ENCODE measurements at regions not wholly inside any gene's neighbourhood (a gene's known extent, or its start where the extent isn't known, plus 50 kb on each side); places are given as distances from the start of the nearest gene placed in this dataset.

GRCh38 chr10:78361031-78361430, 327.4 kb downstream of the RPS24 start:
- H3K27ac ChIP-seq (ENCODE audit: low read length), result no peak overlapping the region
- Mint-ChIP-seq H3K36me3 (no peaks in the 10 kb centered on the region), H3K27me3 (no peaks in the 10 kb centered on the region), H3K27ac (no peak overlapping the region), H3K4me3 (peak overlapping the region in 1 of 3 donors; percentile 66), H3K9me3 (no peaks in the 10 kb centered on the region), H3K4me1 (peaks cover 11 to 23% (median 20%) of the 10 kb centered on the region in 3 donors)
- no peaks in the 10 kb centered on the region for H3K9me3 ChIP-seq
- H3K36me3 ChIP-seq (ENCODE audit: control insufficient read depth in 2 of 2, extremely low read depth in 1 of 2, insufficient read depth in 1 of 2, low read length in 1 of 2), result no peaks in the 10 kb centered on the region
- 80% methylated on average over 1 of the region's 3 CpGs for WGBS (ENCODE audit: insufficient coverage)
- no peak overlapping the region for H3K4me3 ChIP-seq (ENCODE audit: control insufficient read depth in 1 of 2, extremely low read depth in 1 of 2, low read length in 1 of 2)
- peaks cover 0 to 5% of the 10 kb centered on the region in 2 experiments for H3K27me3 ChIP-seq (replicated peaks in 1 of 2; ENCODE audit: control insufficient read depth in 2 of 2, extremely low read depth in 1 of 2, insufficient read depth in 2 of 2, low read length in 1 of 2)
- no peak for ATAC-seq (replicated peaks in 1 of 4)
- CTCF ChIA-PET, result no interaction called here
- DNase-seq, result no peak
- peaks cover 14 to 19% of the 10 kb centered on the region in 2 experiments for H3K4me1 ChIP-seq (ENCODE audit: control insufficient read depth in 1 of 2, extremely low read depth in 1 of 2, insufficient read depth in 2 of 2, low read length in 2 of 2)
- POLR2A ChIA-PET, result no interaction called here

DNA sequence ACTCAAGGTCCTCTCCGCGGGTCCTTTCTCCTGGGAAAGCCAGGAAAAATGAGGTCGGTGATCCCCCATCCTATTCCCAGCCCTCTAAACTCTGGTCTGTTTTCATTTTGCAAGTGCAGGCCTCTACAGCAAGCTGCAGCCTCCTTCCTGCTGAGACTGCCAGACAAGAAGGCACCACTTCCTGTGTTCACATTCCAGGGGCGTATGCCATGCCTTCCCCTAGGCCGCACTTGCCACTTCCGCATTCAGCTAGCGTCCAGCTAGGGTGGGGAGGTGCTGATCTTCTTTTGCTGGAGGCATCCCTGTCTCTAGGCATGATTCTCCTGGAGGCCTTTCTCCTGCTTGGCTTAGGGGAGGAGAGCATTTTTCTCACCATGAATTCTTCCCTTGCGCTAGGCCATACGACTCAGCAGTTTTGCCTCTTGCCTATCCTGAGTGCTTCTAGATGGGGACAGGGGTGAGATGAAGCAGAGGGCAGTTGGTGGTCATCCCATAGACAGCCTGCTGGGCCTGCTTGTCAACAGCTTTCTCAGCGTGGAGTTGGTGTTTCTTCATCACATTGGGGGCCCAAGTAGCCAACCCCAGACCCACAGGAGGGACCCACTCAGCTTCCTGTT, 328.9 kb downstream of the RPS24 start:
- peak in 7 of 35 experiments; percentile 1 to 24 (median 4) for DNase-seq
- POLR2A ChIA-PET, result no interaction called here
- CTCF ChIA-PET, result no interaction called here

GRCh38 chr10:78363190-78363589, 329.5 kb downstream of the RPS24 start:
- Histone ChIP-seq H3K9me3 (no peaks in the 10 kb centered on the region), H3K27me3 (replicated peaks in 1 of 2; ENCODE audit: control insufficient read depth in 2 of 2, extremely low read depth in 1 of 2, insufficient read depth in 2 of 2, low read length in 1 of 2) (peaks cover 0 to 5% of the 10 kb centered on the region in 2 experiments), H3K27ac (ENCODE audit: low read length) (no peak overlapping the region), H3K36me3 (ENCODE audit: control insufficient read depth in 2 of 2, extremely low read depth in 1 of 2, insufficient read depth in 1 of 2, low read length in 1 of 2) (no peaks in the 10 kb centered on the region), H3K4me1 (ENCODE audit: control insufficient read depth in 1 of 2, extremely low read depth in 1 of 2, insufficient read depth in 2 of 2, low read length in 2 of 2) (peaks cover 14 to 19% of the 10 kb centered on the region in 2 experiments), H3K4me3 (ENCODE audit: control insufficient read depth in 1 of 2, extremely low read depth in 1 of 2, low read length in 1 of 2) (no peak overlapping the region)
- Mint-ChIP-seq H3K9me3 (no peaks in the 10 kb centered on the region), H3K4me3 (peak overlapping the region in 1 of 3 donors; percentile 66), H3K4me1 (peaks cover 11 to 23% (median 20%) of the 10 kb centered on the region in 3 donors), H3K27ac (no peak overlapping the region), H3K36me3 (no peaks in the 10 kb centered on the region), H3K27me3 (no peaks in the 10 kb centered on the region)
- no peak for DNase-seq
- 83% methylated on average over 2 of the region's 4 CpGs for WGBS (ENCODE audit: insufficient coverage)
- no peak for ATAC-seq (replicated peaks in 1 of 4)
- ChIA-PET POLR2A (no interaction called here), CTCF (no interaction called here)

More for the DNA sequence above, 328.9 kb downstream of the RPS24 start:
- Histone ChIP-seq H3K4me1 (ENCODE audit: control insufficient read depth in 1 of 2, extremely low read depth in 1 of 2, insufficient read depth in 2 of 2, low read length in 2 of 2) (peaks cover 14 to 19% of the 10 kb centered on the region in 2 experiments), H3K9me3 (no peaks in the 10 kb centered on the region), H3K36me3 (ENCODE audit: control insufficient read depth in 2 of 2, extremely low read depth in 1 of 2, insufficient read depth in 1 of 2, low read length in 1 of 2) (no peaks in the 10 kb centered on the region), H3K27ac (ENCODE audit: low read length) (no peak overlapping the region), H3K27me3 (replicated peaks in 1 of 2; ENCODE audit: control insufficient read depth in 2 of 2, extremely low read depth in 1 of 2, insufficient read depth in 2 of 2, low read length in 1 of 2) (peaks cover 0 to 5% of the 10 kb centered on the region in 2 experiments), H3K4me3 (ENCODE audit: control insufficient read depth in 1 of 2, extremely low read depth in 1 of 2, low read length in 1 of 2) (no peak overlapping the region)
- 67% methylated on average over 8 of the region's 10 CpGs for WGBS (ENCODE audit: insufficient coverage)
- Mint-ChIP-seq H3K9me3 (no peaks in the 10 kb centered on the region), H3K4me1 (peaks cover 11 to 23% (median 20%) of the 10 kb centered on the region in 3 donors), H3K36me3 (no peaks in the 10 kb centered on the region), H3K27me3 (no peaks in the 10 kb centered on the region), H3K4me3 (peak overlapping the region in 1 of 3 donors; percentile 66), H3K27ac (peak overlapping the region; percentile 68 to 71)
- ATAC-seq (replicated peaks in 1 of 4), result peak in 3 of 4 experiments; percentile 36 to 68 (median 45)

GRCh38 chr10:78365694-78366093, 332.0 kb downstream of the RPS24 start:
- Histone ChIP-seq H3K4me1 (ENCODE audit: control insufficient read depth in 1 of 2, extremely low read depth in 1 of 2, insufficient read depth in 2 of 2, low read length in 2 of 2) (peaks cover 14 to 19% of the 10 kb centered on the region in 2 experiments), H3K9me3 (no peaks in the 10 kb centered on the region), H3K36me3 (ENCODE audit: control insufficient read depth in 2 of 2, extremely low read depth in 1 of 2, insufficient read depth in 1 of 2, low read length in 1 of 2) (no peaks in the 10 kb centered on the region), H3K27me3 (replicated peaks in 1 of 2; ENCODE audit: control insufficient read depth in 2 of 2, extremely low read depth in 1 of 2, insufficient read depth in 2 of 2, low read length in 1 of 2) (peaks cover 0 to 6% of the 10 kb centered on the region in 2 experiments), H3K4me3 (ENCODE audit: control insufficient read depth in 1 of 2, extremely low read depth in 1 of 2, low read length in 1 of 2) (no peak overlapping the region), H3K27ac (ENCODE audit: low read length) (no peak overlapping the region)
- H3K36me3 Mint-ChIP-seq, result no peaks in the 10 kb centered on the region
- ChIA-PET POLR2A (no interaction called here), CTCF (interaction anchor here in 1 of 2 donors (0.5 kb wide), 1 partner anchor 118 kb away, joined by 3 read pairs; no protein-coding TSS in a partner anchor)
- no peak overlapping the region for H3K27ac Mint-ChIP-seq
- H3K27me3 Mint-ChIP-seq, result no peaks in the 10 kb centered on the region
- H3K4me1 Mint-ChIP-seq, result peaks cover 11 to 23% (median 20%) of the 10 kb centered on the region in 3 donors
- WGBS (ENCODE audit: insufficient coverage), result no CpG with 5 or more reads among the region's 4 CpGs
- H3K4me3 Mint-ChIP-seq, result no peak overlapping the region
- no peaks in the 10 kb centered on the region for H3K9me3 Mint-ChIP-seq
- ATAC-seq (replicated peaks in 1 of 4), result no peak
- no peak for DNase-seq

DNA sequence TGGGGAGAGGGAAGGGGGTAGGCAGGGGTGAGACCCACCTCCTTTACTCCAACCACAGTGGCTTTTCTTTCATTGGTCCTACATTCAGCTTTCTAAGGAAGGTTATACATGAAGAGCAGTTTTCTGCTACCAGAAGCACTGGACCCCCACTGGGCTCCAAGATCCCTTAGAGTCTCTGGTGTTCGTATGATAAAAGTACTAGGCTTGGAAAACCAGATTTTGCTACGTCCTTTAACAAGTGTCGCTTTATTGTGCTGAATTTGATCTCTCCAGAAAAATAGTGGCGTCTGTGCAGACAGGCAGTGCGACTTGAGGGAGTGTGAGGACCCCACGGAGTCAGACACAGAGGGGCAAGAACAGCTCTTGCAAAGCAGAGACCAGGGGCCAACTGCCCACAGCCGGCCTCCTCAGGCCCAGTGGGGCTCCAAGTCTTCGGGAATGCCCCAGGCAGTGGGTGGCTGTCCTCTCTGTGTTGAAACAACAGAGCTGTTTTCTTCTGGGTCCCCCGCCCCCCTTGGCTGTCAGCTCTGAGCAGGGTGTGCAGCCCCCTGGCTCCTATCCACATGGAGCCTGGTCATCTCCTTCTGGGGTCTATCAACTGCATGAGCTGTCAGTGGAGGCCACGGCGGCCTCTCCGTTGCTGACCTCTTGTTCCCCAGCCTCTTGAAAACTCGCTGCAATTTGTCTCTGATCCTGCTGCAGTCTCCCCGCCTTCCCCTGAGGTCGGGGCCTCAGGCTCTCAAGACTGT, 333.2 kb downstream of the RPS24 start:
- H3K4me1 Mint-ChIP-seq, result peaks cover 8 to 18% (median 12%) of the 10 kb centered on the region in 3 donors
- no peak overlapping the region for H3K4me3 ChIP-seq (ENCODE audit: control insufficient read depth in 1 of 2, extremely low read depth in 1 of 2, low read length in 1 of 2)

DNA sequence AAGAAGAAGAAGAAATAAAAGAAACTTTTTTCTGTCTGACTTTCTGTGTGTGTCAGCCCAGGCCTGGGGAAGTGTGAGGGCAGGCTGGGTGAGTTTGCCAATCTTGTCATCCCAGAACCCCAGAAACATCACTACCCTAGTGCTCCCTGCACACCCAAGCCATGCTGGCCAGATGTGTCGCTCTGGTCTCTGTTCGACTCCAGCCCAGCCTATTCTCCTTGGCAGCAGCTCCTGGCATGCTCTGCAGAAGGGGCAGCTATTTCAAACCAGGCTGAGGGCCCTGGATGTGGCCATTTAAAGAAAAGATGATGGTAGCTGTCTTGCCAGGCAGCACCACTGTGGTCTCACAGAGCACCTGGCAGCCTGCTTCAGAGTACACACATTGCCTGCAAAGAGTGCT, 334.1 kb downstream of the RPS24 start:
- H3K36me3 ChIP-seq (ENCODE audit: control insufficient read depth in 2 of 2, extremely low read depth in 1 of 2, insufficient read depth in 1 of 2, low read length in 1 of 2), result no peaks in the 10 kb centered on the region
- DNase-seq (no peak), ATAC-seq (replicated peaks in 1 of 4) (no peak)
- no peak overlapping the region for H3K4me3 ChIP-seq (ENCODE audit: control insufficient read depth in 1 of 2, extremely low read depth in 1 of 2, low read length in 1 of 2)
- H3K4me1 ChIP-seq (ENCODE audit: control insufficient read depth in 1 of 2, extremely low read depth in 1 of 2, insufficient read depth in 2 of 2, low read length in 2 of 2), result peaks cover 0 to 2% of the 10 kb centered on the region in 2 experiments
- Mint-ChIP-seq H3K4me1 (peaks cover under 1 to 9% (median 3%) of the 10 kb centered on the region in 3 donors), H3K9me3 (no peaks in the 10 kb centered on the region), H3K36me3 (no peaks in the 10 kb centered on the region), H3K27me3 (no peaks in the 10 kb centered on the region), H3K4me3 (no peak overlapping the region), H3K27ac (no peak overlapping the region)
- POLR2A ChIA-PET, result no interaction called here
- WGBS (ENCODE audit: insufficient coverage), result 80% methylated on average over 1 of the region's 2 CpGs
- CTCF ChIA-PET, result no interaction called here
- H3K27ac ChIP-seq (ENCODE audit: low read length), result no peak overlapping the region
- H3K9me3 ChIP-seq, result no peaks in the 10 kb centered on the region
- H3K27me3 ChIP-seq (replicated peaks in 1 of 2; ENCODE audit: control insufficient read depth in 2 of 2, extremely low read depth in 1 of 2, insufficient read depth in 2 of 2, low read length in 1 of 2), result peaks cover 0 to 6% of the 10 kb centered on the region in 2 experiments

More for the DNA sequence above, 333.2 kb downstream of the RPS24 start:
- WGBS (ENCODE audit: insufficient coverage), result 81% methylated on average over 15 of the region's 15 CpGs
- Mint-ChIP-seq H3K4me3 (no peak overlapping the region), H3K27me3 (no peaks in the 10 kb centered on the region), H3K27ac (no peak overlapping the region), H3K9me3 (no peaks in the 10 kb centered on the region), H3K36me3 (no peaks in the 10 kb centered on the region)
- Histone ChIP-seq H3K9me3 (no peaks in the 10 kb centered on the region), H3K36me3 (ENCODE audit: control insufficient read depth in 2 of 2, extremely low read depth in 1 of 2, insufficient read depth in 1 of 2, low read length in 1 of 2) (no peaks in the 10 kb centered on the region), H3K27ac (ENCODE audit: low read length) (no peak overlapping the region), H3K4me1 (ENCODE audit: control insufficient read depth in 1 of 2, extremely low read depth in 1 of 2, insufficient read depth in 2 of 2, low read length in 2 of 2) (peaks cover 6 to 11% of the 10 kb centered on the region in 2 experiments), H3K27me3 (replicated peaks in 1 of 2; ENCODE audit: control insufficient read depth in 2 of 2, extremely low read depth in 1 of 2, insufficient read depth in 2 of 2, low read length in 1 of 2) (peaks cover 0 to 6% of the 10 kb centered on the region in 2 experiments)
- ATAC-seq (replicated peaks in 1 of 4), result no peak
- DNase-seq, result no peak
- CTCF ChIA-PET, result no interaction called here
- POLR2A ChIA-PET, result no interaction called here

Measured in T-cell (primary cell).